NCI-H1417 treated with DMSO at 0.1 percent for 48 hours (cell line): ENCODE measurements at regions not wholly inside any gene's neighbourhood (a gene's known extent, or its start where the extent isn't known, plus 50 kb on each side); places are given as distances from the start of the nearest gene placed in this dataset.

Source experiments
- DNase-seq: peaks from one replicate; lab custom pipeline; 2025; lab: John Stamatoyannopoulos, UW

- DNase-seq: no peak
These were observed 529.2 kb downstream of the HAO1 start for GRCh38 chr20:7411075-7411474.

- DNase-seq: no peak
These were observed 524.8 kb downstream of the HAO1 start for GRCh38 chr20:7415427-7415826.

- no peak for DNase-seq
These were observed 523.9 kb downstream of the HAO1 start for GRCh38 chr20:7416382-7416781.

- no peak for DNase-seq
These were observed 519.9 kb downstream of the HAO1 start for GRCh38 chr20:7420345-7420744.

GRCh38 chr20:7426890-7427496, 513.3 kb downstream of the HAO1 start:
- peak; percentile 57 for DNase-seq

- DNase-seq: no peak
These were observed 511.3 kb downstream of the HAO1 start for GRCh38 chr20:7428946-7429345.

GRCh38 chr20:7432612-7433011, 507.6 kb downstream of the HAO1 start:
- no peak for DNase-seq

GRCh38 chr20:7437311-7437710, 502.9 kb downstream of the HAO1 start:
- no peak for DNase-seq

GRCh38 chr20:7449269-7449668, 491.0 kb downstream of the HAO1 start:
- DNase-seq: no peak

GRCh38 chr20:7452890-7453289, 487.4 kb downstream of the HAO1 start:
- DNase-seq: no peak

GRCh38 chr20:7454047-7454446, 486.2 kb downstream of the HAO1 start:
- no peak for DNase-seq

GRCh38 chr20:7458459-7458858, 481.8 kb downstream of the HAO1 start:
- no peak for DNase-seq

GRCh38 chr20:7459083-7459482, 481.2 kb downstream of the HAO1 start:
- DNase-seq: no peak

- no peak for DNase-seq
These were observed 477.0 kb downstream of the HAO1 start for GRCh38 chr20:7463290-7463689.

GRCh38 chr20:7470912-7471311, 469.3 kb downstream of the HAO1 start:
- DNase-seq: no peak

- DNase-seq: no peak
These were observed 450.0 kb downstream of the HAO1 start for GRCh38 chr20:7490288-7490687.

GRCh38 chr20:7492257-7492656, 448.0 kb downstream of the HAO1 start:
- DNase-seq: no peak

- no peak for DNase-seq
These were observed 446.9 kb downstream of the HAO1 start for GRCh38 chr20:7493311-7493710.

- DNase-seq: no peak
These were observed 443.8 kb downstream of the HAO1 start for GRCh38 chr20:7496394-7496991.

GRCh38 chr20:7497985-7498384, 442.3 kb downstream of the HAO1 start:
- DNase-seq: no peak

GRCh38 chr20:7499201-7499600, 441.1 kb downstream of the HAO1 start:
- DNase-seq: no peak

- no peak for DNase-seq
These were observed 440.0 kb downstream of the HAO1 start for GRCh38 chr20:7500231-7500663.

GRCh38 chr20:7503501-7503900, 436.8 kb downstream of the HAO1 start:
- no peak for DNase-seq

GRCh38 chr20:7505152-7505834, 435.0 kb downstream of the HAO1 start:
- DNase-seq: no peak
